NB4 (cell line): ENCODE measurements at regions not wholly inside any gene's neighbourhood (a gene's known extent, or its start where the extent isn't known, plus 50 kb on each side); places are given as distances from the start of the nearest gene placed in this dataset.

ENCODE experiments used
- POLR2A ChIP-seq: IDR thresholded peaks from 2 replicates; pipeline ENCODE4 v1.6.1; 2011; ENCODE audit warnings: mild to moderate bottlenecking; ENCODE audit not compliant: insufficient read length; ENCODE audit errors: extremely low read depth
- TF ChIP-seq, protein P1 (sequence below): IDR thresholded peaks from one replicate; pipeline ENCODE4 v1.5.1; 2012; ENCODE audit warnings: low read depth, low read length

DNA sequence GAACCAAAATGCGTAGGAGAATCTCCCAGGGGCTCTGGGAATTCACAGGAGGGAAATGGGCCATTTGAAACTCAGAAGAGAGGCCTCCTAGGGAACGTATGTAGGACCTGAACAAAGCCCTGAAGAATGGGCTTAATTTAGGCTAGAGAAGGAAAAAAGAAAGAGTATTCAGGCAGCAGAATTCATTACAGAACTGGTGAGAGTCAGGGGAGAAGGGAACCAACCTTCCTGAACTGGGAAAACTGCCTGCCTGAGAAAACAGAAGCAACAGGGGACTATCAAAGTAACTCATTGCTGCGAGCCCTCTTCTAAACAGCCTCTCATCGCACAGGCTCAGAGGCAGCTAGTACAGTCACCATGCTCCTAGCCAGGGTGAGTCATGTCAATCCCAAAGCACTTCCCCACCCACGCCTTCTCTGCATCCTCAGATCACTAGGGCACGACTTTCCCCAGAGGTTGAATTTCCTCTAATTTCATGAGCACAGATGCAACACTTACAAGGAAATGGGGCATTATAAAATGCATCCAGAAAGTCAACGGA lies 98.1 kb downstream of the ADSS2 start:
- no peak for TF ChIP-seq POLR2A
- TF ChIP-seq, protein P1, sequence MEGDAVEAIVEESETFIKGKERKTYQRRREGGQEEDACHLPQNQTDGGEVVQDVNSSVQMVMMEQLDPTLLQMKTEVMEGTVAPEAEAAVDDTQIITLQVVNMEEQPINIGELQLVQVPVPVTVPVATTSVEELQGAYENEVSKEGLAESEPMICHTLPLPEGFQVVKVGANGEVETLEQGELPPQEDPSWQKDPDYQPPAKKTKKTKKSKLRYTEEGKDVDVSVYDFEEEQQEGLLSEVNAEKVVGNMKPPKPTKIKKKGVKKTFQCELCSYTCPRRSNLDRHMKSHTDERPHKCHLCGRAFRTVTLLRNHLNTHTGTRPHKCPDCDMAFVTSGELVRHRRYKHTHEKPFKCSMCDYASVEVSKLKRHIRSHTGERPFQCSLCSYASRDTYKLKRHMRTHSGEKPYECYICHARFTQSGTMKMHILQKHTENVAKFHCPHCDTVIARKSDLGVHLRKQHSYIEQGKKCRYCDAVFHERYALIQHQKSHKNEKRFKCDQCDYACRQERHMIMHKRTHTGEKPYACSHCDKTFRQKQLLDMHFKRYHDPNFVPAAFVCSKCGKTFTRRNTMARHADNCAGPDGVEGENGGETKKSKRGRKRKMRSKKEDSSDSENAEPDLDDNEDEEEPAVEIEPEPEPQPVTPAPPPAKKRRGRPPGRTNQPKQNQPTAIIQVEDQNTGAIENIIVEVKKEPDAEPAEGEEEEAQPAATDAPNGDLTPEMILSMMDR, result no peak
